GM23338 (cell line): ENCODE measurements at regions not wholly inside any gene's neighbourhood (a gene's known extent, or its start where the extent isn't known, plus 50 kb on each side); places are given as distances from the start of the nearest gene placed in this dataset.

Source experiments
- CTCF ChIP-seq, 2 experiments: fragments of 200-600 bp in 1 of 2; sonication (generic) in 1 of 2; conservative IDR thresholded peaks; 2 replicates each; pipeline versions ENCODE4 v1.5.1 to v1.6.1; 2016 to 2017; ENCODE audit warnings: antibody characterized with exemption in 2 of 2, low read depth in 2 of 2, mild to moderate bottlenecking in 2 of 2, moderate library complexity in 1 of 2
- ETS1 ChIP-seq: IDR thresholded peaks from 2 replicates; pipeline ENCODE4 v1.6.1; 2016; ENCODE audit warnings: antibody characterized with exemption
- EZH2 ChIP-seq: fragments of 200-600 bp; sonication (generic); IDR thresholded peaks from one replicate; pipeline ENCODE4 v1.8.0; 2017; ENCODE audit warnings: antibody characterized with exemption, mild to moderate bottlenecking, low read depth; ENCODE audit not compliant: unreplicated experiment
- POLR2AphosphoS5 ChIP-seq: IDR thresholded peaks from 2 replicates; pipeline ENCODE4 v1.6.1; 2016; ENCODE audit warnings: antibody characterized with exemption, low read depth
- REST ChIP-seq: IDR thresholded peaks from one replicate; pipeline ENCODE4 v1.6.1; 2018; ENCODE audit warnings: antibody characterized with exemption; ENCODE audit not compliant: unreplicated experiment

- TF ChIP-seq CTCF (conservative IDR thresholded peaks at IDR 0.05; ENCODE audit: low read depth in 2 of 2) (no peak), EZH2 (no peak), ETS1 (no peak), REST (no peak), POLR2AphosphoS5 (no peak)
Measured at GRCh38 chr2:175786471-175787124, 215.5 kb downstream of the LNPK start.
